NCI-H2107 treated with DMSO at 0.1 percent for 48 hours (cell line): ENCODE measurements at regions not wholly inside any gene's neighbourhood (a gene's known extent, or its start where the extent isn't known, plus 50 kb on each side); places are given as distances from the start of the nearest gene placed in this dataset.
A peak's percentile ranks its signal among the peaks of the same experiment; 100 is the strongest.

Experiments
- DNase-seq: peaks from one replicate; lab custom pipeline; 2025; ENCODE audit not compliant: unreplicated experiment; lab: John Stamatoyannopoulos, UW

- DNase-seq: peak; percentile 39
These were observed 58.7 kb upstream of the STUM start for GRCh38 chr1:226489718-226490425.

- DNase-seq: no peak
These were observed 58.1 kb upstream of the STUM start for GRCh38 chr1:226490426-226490809.

GRCh38 chr1:226491093-226491850, 57.3 kb upstream of the STUM start:
- no peak for DNase-seq

GRCh38 chr1:226492426-226493137, 56.0 kb upstream of the STUM start:
- no peak for DNase-seq

GRCh38 chr1:226494092-226494609, 54.4 kb upstream of the STUM start:
- no peak for DNase-seq

GRCh38 chr1:226495716-226496115, 52.8 kb upstream of the STUM start:
- no peak for DNase-seq

- peak; percentile 20 for DNase-seq
These were observed 52.0 kb upstream of the STUM start for GRCh38 chr1:226496453-226497015.

GRCh38 chr1:226497276-226497833, 51.2 kb upstream of the STUM start:
- no peak for DNase-seq

GRCh38 chr1:226497991-226498639, 50.4 kb upstream of the STUM start:
- DNase-seq: no peak

- DNase-seq: no peak
These were observed 49.9 kb upstream of the STUM start for GRCh38 chr1:226498640-226499008.
